Coronary artery (tissue), 2 donors: ENCODE measurements at regions not wholly inside any gene's neighbourhood (a gene's known extent, or its start where the extent isn't known, plus 50 kb on each side); places are given as distances from the start of the nearest gene placed in this dataset.

Experiments used
- DNase-seq: peaks from one replicate; pipeline ENCODE4 v3.0.0-alpha.2; 2017; ENCODE audit warnings: low spot score
- H3K27ac ChIP-seq, 2 donors: fragments of 200-600 bp; sonication (generic); one replicate each; pipeline ENCODE4 v1.5.1; 2016 to 2019
- H3K4me3 ChIP-seq: fragments of 200-600 bp; sonication (generic); 2 replicates; pipeline ENCODE4 v1.5.1; 2016; ENCODE audit warnings: mild to moderate bottlenecking, moderate library complexity
- TF ChIP-seq, protein P1 (sequence below): fragments of 200-600 bp; sonication (generic); IDR thresholded peaks from one replicate; pipeline ENCODE4 v1.5.1; 2019; ENCODE audit warnings: antibody characterized with exemption

DNA sequence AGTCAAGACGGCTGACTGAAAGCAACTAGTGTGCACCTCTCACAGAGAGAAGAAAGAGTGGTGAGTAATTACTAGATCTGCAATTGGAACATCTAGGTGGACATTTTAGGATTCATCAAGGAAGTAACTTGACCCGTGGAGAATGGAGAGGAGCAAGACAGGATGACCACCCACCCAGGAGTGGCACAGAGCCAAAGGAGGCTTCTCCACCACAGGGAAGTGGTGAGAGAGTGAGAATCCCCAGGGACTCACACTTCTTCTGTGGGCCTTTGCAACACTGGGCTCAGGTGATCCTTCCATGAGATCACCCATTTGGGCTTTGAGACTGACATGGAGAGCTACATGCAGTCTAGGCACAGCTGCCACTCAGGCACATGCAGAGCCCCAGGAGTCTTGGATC is 132.8 kb upstream of the GALNT5 start:
- DNase-seq: no peak
- TF ChIP-seq, protein P1, sequence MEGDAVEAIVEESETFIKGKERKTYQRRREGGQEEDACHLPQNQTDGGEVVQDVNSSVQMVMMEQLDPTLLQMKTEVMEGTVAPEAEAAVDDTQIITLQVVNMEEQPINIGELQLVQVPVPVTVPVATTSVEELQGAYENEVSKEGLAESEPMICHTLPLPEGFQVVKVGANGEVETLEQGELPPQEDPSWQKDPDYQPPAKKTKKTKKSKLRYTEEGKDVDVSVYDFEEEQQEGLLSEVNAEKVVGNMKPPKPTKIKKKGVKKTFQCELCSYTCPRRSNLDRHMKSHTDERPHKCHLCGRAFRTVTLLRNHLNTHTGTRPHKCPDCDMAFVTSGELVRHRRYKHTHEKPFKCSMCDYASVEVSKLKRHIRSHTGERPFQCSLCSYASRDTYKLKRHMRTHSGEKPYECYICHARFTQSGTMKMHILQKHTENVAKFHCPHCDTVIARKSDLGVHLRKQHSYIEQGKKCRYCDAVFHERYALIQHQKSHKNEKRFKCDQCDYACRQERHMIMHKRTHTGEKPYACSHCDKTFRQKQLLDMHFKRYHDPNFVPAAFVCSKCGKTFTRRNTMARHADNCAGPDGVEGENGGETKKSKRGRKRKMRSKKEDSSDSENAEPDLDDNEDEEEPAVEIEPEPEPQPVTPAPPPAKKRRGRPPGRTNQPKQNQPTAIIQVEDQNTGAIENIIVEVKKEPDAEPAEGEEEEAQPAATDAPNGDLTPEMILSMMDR: no peak

DNA sequence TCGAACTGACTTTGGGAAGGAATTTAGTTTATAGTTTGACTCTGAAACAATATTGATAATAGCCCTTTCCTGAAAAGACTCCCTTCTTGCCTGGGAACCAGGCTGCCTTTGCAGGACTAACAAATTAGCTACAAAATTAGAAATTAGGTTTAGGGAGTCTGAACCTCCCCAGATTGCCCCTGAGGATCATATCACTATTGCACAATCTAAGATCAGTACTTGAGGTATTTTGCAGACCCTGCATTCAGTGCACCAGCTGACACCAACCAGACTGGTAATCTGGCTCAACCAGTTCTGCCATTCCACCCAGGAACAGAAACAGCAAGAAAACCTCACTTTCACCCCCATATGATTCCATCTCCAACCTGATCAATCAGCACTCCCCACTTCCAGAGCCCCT is 131.8 kb upstream of the GALNT5 start:
- TF ChIP-seq, protein P1: no peak
- Histone ChIP-seq H3K4me3 (no peak overlapping the region), H3K27ac (no peak overlapping the region)
- no peak for DNase-seq

More for the DNA sequence above, 132.8 kb upstream of the GALNT5 start:
- no peak overlapping the region for H3K4me3 ChIP-seq
- no peak overlapping the region for H3K27ac ChIP-seq

DNA sequence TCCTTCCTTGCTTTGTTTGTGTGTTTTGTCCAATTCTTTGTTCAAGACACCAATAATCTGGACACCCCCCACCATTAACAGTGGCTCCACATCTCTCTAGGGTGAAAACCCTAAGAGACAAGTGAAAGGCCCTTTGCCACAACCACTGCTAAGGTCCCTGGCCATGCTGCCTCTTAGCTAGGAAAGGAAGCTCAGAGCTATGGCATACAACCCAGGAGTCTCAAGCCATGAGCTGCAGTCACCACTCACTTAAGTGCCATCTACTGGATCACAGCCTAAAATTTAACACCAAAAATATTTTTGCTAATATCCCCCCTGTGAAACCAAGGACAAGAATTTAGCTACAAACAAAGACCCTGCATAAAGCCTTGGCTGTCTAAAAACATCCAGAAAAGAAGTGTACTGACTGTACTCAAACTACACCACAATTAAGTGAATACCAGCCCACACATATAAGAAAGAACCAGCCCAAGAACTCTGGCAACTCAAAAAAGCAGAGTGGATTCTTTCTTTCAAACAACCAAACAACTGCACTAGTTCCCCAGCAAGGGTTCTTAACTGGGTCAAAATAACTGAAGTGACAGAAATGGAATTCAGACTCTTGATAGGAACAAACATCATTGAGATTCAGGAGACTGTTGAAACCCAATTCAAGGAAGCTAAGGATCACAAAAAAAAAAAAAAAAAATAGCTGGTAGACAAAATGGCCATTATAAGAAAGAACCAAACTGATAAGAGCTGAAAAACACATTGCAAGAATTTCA is 130.1 kb upstream of the GALNT5 start:
- no peak for DNase-seq
- H3K27ac ChIP-seq: no peak overlapping the region
- no peak overlapping the region for H3K4me3 ChIP-seq
- TF ChIP-seq, protein P1: no peak

DNA sequence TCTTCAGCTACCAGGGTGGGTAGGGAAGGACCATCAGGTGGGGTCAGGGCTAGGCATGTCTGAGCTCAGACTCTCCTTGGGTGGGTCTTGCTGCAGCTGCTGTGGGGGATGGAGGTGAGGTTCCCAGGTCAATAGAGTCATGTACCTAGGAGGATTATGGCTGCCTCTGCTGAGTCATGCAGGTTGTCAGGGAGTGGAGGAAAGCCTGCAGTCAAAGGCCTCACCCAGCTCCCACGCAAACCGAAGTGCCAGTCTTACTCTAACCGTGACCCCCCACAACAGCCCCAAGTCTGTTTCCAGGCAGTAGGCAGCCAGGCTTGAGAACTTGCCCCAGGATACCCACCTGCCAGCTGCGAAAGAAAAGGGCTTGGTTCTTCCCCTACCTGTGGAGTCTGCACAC is 113.6 kb upstream of the GALNT5 start:
- no peak for DNase-seq
- Histone ChIP-seq H3K27ac (no peak overlapping the region), H3K4me3 (no peak overlapping the region)
- TF ChIP-seq, protein P1: no peak

DNA sequence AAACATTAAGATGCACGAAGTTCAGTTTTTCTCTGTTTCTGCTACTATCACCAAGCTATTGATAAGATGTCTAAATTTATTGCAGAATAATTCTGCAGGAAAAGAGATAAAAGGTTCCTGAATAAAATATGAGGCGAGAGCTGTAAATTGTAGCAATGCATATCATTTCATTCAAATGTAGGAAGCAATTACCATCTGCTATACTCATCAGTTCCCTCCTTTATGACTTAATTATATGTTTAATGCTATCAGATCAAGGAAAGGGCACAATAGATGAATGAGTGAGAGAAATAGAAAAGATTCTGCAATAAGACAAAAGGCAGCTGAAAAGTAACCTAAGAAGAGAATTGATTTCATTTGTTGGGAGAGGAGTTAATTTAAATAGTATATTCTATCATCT is 108.2 kb upstream of the GALNT5 start:
- no peak for DNase-seq
- TF ChIP-seq, protein P1: no peak
- Histone ChIP-seq H3K27ac (no peak overlapping the region), H3K4me3 (no peak overlapping the region)

DNA sequence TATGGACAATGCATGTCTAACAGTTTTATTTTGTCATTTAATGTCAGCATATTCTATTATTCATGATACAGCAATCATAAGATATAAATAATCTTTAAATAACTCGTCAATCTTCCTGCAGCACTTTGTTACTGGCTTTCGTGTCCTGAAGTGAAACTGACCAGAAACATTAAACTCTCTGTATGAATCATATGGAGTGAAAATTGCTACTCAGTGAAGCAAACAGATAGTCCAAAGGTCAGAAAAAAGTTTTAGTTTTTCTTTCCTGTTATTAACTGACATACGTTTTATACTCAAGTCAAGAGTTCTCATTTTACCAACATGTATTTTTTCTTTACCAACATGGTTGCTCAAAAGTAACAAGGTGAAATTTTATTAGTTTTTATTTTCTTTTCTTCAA is 106.8 kb upstream of the GALNT5 start:
- TF ChIP-seq, protein P1: no peak
- DNase-seq: no peak
- Histone ChIP-seq H3K4me3 (no peak overlapping the region), H3K27ac (no peak overlapping the region)

DNA sequence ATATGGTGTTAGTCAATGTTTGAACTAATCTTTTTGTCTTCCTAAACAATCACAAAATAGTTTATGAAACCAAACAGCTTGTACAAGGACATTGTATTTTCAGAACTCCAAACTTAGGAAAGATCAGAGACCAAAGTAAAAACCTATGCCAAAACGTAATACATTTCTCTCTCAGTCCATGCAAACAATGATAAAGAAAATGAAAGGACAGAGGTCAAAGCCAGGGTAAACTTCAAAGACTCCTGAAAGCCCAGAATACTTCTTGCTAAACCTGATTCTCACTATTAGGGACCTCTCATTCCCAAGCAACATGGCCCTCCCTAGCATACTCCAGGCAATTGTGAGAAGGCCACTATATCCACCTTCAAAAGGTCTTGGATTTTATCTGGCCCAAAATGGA is 105.1 kb upstream of the GALNT5 start:
- no peak overlapping the region for H3K4me3 ChIP-seq
- DNase-seq: no peak
- TF ChIP-seq, protein P1: no peak
- no peak overlapping the region for H3K27ac ChIP-seq
